Fibroblast of lung (primary cell): ENCODE measurements at regions not wholly inside any gene's neighbourhood (a gene's known extent, or its start where the extent isn't known, plus 50 kb on each side); places are given as distances from the start of the nearest gene placed in this dataset.

ENCODE experiments used
- DNase-seq, 2 donors: peaks; one replicate each; pipeline versions ENCODE4 v3.0.0 to v3.0.0-alpha.2; 2010; ENCODE audit warnings: low read depth in 2 of 2
- H2AFZ ChIP-seq: 2 replicates; pipeline ENCODE4 v1.5.1; 2012; ENCODE audit warnings: low read length, control low read depth, inconsistent platforms
- H3K27ac ChIP-seq: 2 replicates; pipeline ENCODE4 v1.5.1; 2011; ENCODE audit warnings: low read length, control low read depth; ENCODE audit not compliant: insufficient read depth
- H3K27me3 ChIP-seq: 2 replicates; pipeline ENCODE4 v1.5.1; 2011; ENCODE audit warnings: mild to moderate bottlenecking, low read length; ENCODE audit not compliant: control insufficient read depth, insufficient read depth
- H3K36me3 ChIP-seq: 2 replicates; pipeline ENCODE4 v1.5.1; 2011; ENCODE audit warnings: low read length; ENCODE audit not compliant: control insufficient read depth, insufficient read depth
- H3K4me1 ChIP-seq: 2 replicates; pipeline ENCODE4 v1.5.1; 2011; ENCODE audit warnings: low read length; ENCODE audit not compliant: control insufficient read depth, insufficient read depth; ENCODE audit errors: extremely low read depth
- H3K4me2 ChIP-seq: 2 replicates; pipeline ENCODE4 v1.5.1; 2011; ENCODE audit warnings: low read length, control low read depth; ENCODE audit not compliant: insufficient read depth; ENCODE audit errors: extremely low read depth
- H3K4me3 ChIP-seq, 4 experiments: fragments of 200-600 bp in 1 of 4; sonication (generic) in 1 of 4; replicated peaks in 1 of 4; 2 replicates each; pipeline ENCODE4 v1.5.1; 2011 to 2016; ENCODE audit warnings: low read length in 4 of 4, low read depth in 3 of 4, mild to moderate bottlenecking in 3 of 4, control low read depth in 2 of 4, inconsistent platforms in 1 of 4, mixed read lengths in 1 of 4; ENCODE audit not compliant: insufficient read depth in 1 of 4; ENCODE audit errors: control extremely low read depth in 1 of 4
- H3K79me2 ChIP-seq: 2 replicates; pipeline ENCODE4 v1.5.1; 2012; ENCODE audit warnings: mild to moderate bottlenecking, low read length, inconsistent platforms; ENCODE audit not compliant: control insufficient read depth, insufficient read depth
- H3K9ac ChIP-seq: 2 replicates; pipeline ENCODE4 v1.5.1; 2011; ENCODE audit warnings: mild to moderate bottlenecking, low read length, control low read depth; ENCODE audit not compliant: insufficient read depth
- H3K9me3 ChIP-seq: 2 replicates; pipeline ENCODE4 v1.5.1; 2012; ENCODE audit warnings: low read depth, low read length; ENCODE audit not compliant: control insufficient read depth, insufficient read depth
- H4K20me1 ChIP-seq: 2 replicates; pipeline ENCODE4 v1.5.1; 2011; ENCODE audit warnings: low read length; ENCODE audit not compliant: control insufficient read depth, insufficient read depth; ENCODE audit errors: extremely low read depth
- EZH2 ChIP-seq: IDR thresholded peaks from 2 replicates; pipeline ENCODE4 v1.5.1; 2012; ENCODE audit warnings: low read length, control low read depth, mild to moderate bottlenecking; ENCODE audit errors: missing control alignments
- TF ChIP-seq, protein P1 (sequence below), 2 donors: IDR thresholded peaks in 1 of 2; conservative IDR thresholded peaks in 1 of 2; 1 replicate in 1 of 2; 2 replicates in 1 of 2; pipeline ENCODE4 v1.5.1; 2011 to 2012; ENCODE audit warnings: low read length in 2 of 2, control low read depth in 1 of 2, inconsistent platforms in 1 of 2, low read depth in 1 of 2, mild to moderate bottlenecking in 1 of 2

DNA sequence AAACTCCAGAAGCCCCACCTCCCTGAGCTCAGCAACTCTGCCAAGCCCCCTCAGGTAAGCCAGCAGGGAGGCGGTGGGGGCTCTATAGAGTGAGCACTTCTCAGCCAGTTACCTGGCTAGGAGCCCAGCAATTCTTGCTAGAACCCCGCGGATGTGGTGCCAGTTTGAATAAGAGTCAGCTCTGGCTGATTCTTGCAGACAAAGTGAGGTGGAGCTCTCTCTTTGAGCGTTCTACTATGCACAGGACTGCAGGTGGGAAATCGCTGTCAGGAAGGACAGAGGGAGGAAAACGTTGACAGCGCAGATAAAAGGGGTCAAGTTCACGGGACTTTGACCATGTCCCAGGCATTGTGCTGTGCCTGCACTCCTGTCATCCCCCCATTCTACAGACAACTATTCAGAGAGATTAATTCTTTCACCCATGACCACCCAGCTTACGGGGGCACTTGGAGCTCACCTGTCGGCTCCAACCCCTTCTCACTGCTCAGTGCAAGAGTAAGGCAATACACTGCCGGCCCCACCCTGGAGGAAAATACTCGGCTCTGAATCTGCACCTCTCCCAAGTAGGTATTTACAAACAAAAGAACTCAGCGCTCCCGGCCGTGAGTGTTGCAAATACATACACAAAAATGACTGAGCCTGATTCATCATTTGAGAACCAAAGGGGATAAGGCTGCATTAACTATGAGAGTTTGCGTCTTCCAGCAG lies 92.9 kb downstream of the ANKRD60 start:
- no peaks in the 10 kb centered on the region for H4K20me1 ChIP-seq
- H3K79me2 ChIP-seq = no peaks in the 10 kb centered on the region
- peak overlapping the region; percentile 52 for H3K4me2 ChIP-seq
- TF ChIP-seq, protein P1, sequence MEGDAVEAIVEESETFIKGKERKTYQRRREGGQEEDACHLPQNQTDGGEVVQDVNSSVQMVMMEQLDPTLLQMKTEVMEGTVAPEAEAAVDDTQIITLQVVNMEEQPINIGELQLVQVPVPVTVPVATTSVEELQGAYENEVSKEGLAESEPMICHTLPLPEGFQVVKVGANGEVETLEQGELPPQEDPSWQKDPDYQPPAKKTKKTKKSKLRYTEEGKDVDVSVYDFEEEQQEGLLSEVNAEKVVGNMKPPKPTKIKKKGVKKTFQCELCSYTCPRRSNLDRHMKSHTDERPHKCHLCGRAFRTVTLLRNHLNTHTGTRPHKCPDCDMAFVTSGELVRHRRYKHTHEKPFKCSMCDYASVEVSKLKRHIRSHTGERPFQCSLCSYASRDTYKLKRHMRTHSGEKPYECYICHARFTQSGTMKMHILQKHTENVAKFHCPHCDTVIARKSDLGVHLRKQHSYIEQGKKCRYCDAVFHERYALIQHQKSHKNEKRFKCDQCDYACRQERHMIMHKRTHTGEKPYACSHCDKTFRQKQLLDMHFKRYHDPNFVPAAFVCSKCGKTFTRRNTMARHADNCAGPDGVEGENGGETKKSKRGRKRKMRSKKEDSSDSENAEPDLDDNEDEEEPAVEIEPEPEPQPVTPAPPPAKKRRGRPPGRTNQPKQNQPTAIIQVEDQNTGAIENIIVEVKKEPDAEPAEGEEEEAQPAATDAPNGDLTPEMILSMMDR (conservative IDR thresholded peaks at IDR 0.05 in 1 of 2, IDR thresholded peaks at IDR 0.05 in 1 of 2; ENCODE audit: low read depth in 1 of 2, low read length in 2 of 2) = no peak
- TF ChIP-seq EZH2 = no peak
- peaks cover 8% of the 10 kb centered on the region for H3K27me3 ChIP-seq
- H3K9ac ChIP-seq = no peak overlapping the region
- no peak overlapping the region for H3K27ac ChIP-seq
- DNase-seq = peak in 1 of 2 donors; percentile 16
- peaks cover 3% of the 10 kb centered on the region for H3K4me1 ChIP-seq
- H2AFZ ChIP-seq = no peak overlapping the region
- H3K9me3 ChIP-seq = no peaks in the 10 kb centered on the region
- no peaks in the 10 kb centered on the region for H3K36me3 ChIP-seq
- no peak overlapping the region for H3K4me3 ChIP-seq

DNA sequence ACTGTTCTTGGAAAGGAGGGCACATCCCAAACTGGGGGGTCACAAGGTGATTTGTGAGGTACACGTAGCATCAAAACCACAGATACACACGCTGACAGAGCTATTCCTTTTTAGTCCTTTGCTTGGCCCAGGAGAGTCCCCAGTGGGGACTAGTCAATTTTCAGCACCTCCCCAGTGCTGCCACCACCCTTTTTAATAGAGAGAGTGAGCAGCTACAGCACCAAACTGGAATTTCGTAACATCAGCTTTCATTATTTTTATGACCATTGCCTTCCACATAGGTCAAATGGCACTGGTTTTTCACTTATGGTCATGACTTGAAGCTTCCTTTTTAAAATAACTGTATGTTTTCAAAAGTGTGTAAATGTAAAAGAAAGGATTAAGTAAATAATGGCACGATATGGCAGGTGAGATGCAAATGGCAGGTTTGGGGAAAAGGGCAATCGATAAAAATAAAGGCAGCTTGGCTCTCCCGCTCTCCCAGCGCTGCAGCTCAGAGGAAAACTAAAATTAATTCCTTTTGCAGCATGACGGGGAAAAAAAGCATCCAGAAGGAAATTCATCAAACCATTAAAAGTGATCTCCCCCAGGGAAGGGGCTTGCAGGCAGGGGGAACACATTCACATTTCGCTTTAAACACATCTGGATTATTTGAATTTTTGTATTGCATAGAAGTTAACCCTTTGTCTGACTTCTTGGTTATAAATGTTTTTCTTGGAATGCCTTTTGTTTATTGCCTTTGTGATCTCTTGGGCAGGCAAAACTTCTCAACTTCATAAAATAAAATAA lies 95.2 kb downstream of the ANKRD60 start:
- Histone ChIP-seq H3K4me1 (peaks cover 5% of the 10 kb centered on the region), H3K36me3 (no peaks in the 10 kb centered on the region), H3K4me3 (no peak overlapping the region), H3K4me2 (peak overlapping the region; percentile 32), H3K9ac (no peak overlapping the region), H3K9me3 (no peaks in the 10 kb centered on the region), H4K20me1 (no peaks in the 10 kb centered on the region), H2AFZ (no peak overlapping the region), H3K27ac (no peak overlapping the region), H3K27me3 (peaks cover 2% of the 10 kb centered on the region), H3K79me2 (no peaks in the 10 kb centered on the region)
- no peak for TF ChIP-seq EZH2
- TF ChIP-seq, protein P1 (conservative IDR thresholded peaks at IDR 0.05 in 1 of 2, IDR thresholded peaks at IDR 0.05 in 1 of 2; ENCODE audit: low read depth in 1 of 2, low read length in 2 of 2) = peak in 1 of 2 donors; percentile 2
- DNase-seq = peak in 1 of 2 donors; percentile 36

DNA sequence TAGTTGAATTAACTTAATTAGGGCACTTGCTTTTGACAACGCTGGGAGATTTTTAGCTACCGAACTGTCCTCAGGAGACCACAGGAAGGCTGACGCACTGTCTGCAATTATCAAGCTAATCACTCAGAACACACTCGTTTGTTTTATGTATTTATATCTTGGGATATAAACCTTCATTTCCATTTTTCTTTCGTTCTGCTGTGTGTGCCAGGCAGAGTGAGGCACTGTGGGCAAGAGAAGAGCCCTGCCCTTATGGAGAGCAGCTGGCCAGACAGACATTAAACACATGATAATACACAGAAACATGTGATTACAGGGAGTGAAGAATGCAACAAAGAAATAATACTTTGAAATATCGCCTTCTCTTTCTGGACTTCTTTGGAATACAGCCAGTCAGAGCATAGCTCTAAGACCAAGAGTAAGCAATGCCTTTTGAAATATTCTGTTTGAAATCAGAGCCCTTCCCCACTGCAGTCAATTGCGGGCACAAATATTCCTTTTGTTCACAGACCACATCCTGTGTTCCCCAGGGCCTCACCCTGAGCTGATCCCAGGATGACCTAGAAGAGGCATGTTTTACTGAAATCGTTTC lies 96.8 kb downstream of the ANKRD60 start:
- Histone ChIP-seq H2AFZ (peak overlapping the region; percentile 18), H3K36me3 (no peaks in the 10 kb centered on the region), H3K27me3 (no peaks in the 10 kb centered on the region), H3K4me1 (peaks cover 5% of the 10 kb centered on the region), H3K79me2 (no peaks in the 10 kb centered on the region), H3K4me3 (peak overlapping the region in 3 of 4 experiments; percentile 0 to 33 (median 32)), H3K9ac (no peak overlapping the region), H3K9me3 (no peaks in the 10 kb centered on the region), H4K20me1 (no peaks in the 10 kb centered on the region), H3K27ac (peak overlapping the region; percentile 15), H3K4me2 (peak overlapping the region; percentile 73)
- TF ChIP-seq, protein P1 (conservative IDR thresholded peaks at IDR 0.05 in 1 of 2, IDR thresholded peaks at IDR 0.05 in 1 of 2; ENCODE audit: low read depth in 1 of 2, low read length in 2 of 2) = no peak
- no peak for TF ChIP-seq EZH2
- peak; percentile 84 to 89 for DNase-seq
